ENCODE measurements at regions not wholly inside any gene's neighbourhood (a gene's known extent, or its start where the extent isn't known, plus 50 kb on each side); places are given as distances from the start of the nearest gene placed in this dataset.

GRCh38 chr9:659286-659685 is 182.2 kb upstream of the DMRT1 start:
- Histone ChIP-seq H3K27me3 (replicated peaks in 1 of 4; ENCODE audit: control insufficient read depth in 3 of 4, extremely low read depth in 1 of 4, insufficient read depth in 3 of 4, low read length in 3 of 4) (no peaks in the 10 kb centered on the region), H4K8ac (ENCODE audit: extremely low read depth, insufficient read depth, low read length) (no peak overlapping the region), H3K4me3 (ENCODE audit: extremely low read depth in 1 of 4, insufficient read depth in 2 of 4, low read depth in 3 of 4, low read length in 4 of 4) (no peak overlapping the region), H2AK5ac (ENCODE audit: low read depth, low read length) (no peak overlapping the region), H2AFZ (ENCODE audit: low read length) (no peak overlapping the region), H3K9me3 (ENCODE audit: insufficient read depth in 2 of 2, low read depth in 1 of 2, low read length in 1 of 2) (no peaks in the 10 kb centered on the region), H3K56ac (replicated peaks; ENCODE audit: insufficient read length, low read depth, low read length) (no peak overlapping the region), H2BK5ac (ENCODE audit: low read depth, low read length) (no peak overlapping the region), H3K79me1 (ENCODE audit: low read depth, low read length) (no peaks in the 10 kb centered on the region; the same call in 1 of the 2 replicates), H4K5ac (ENCODE audit: insufficient read length, low read depth, low read length) (no peak overlapping the region), H2BK20ac (ENCODE audit: low read length) (no peak overlapping the region), H3K9ac (replicated peaks in 1 of 4; ENCODE audit: extremely low read depth in 1 of 4, low read depth in 3 of 4, low read length in 3 of 4) (no peak overlapping the region), H3K4me1 (replicated peaks in 1 of 4; ENCODE audit: control insufficient read depth in 3 of 4, insufficient read depth in 4 of 4, low read length in 3 of 4) (peaks cover 0 to 2% (median under 1%) of the 10 kb centered on the region in 4 experiments; a peak in 2 of 7 replicates), H4K91ac (replicated peaks; ENCODE audit: insufficient read length, low read length) (no peak overlapping the region), H2BK15ac (ENCODE audit: low read length) (no peak overlapping the region), H2BK120ac (replicated peaks; ENCODE audit: low read depth, low read length) (no peak overlapping the region), H3K23me2 (ENCODE audit: low read depth, low read length) (no peaks in the 10 kb centered on the region), H4K20me1 (replicated peaks in 1 of 2; ENCODE audit: control insufficient read depth in 1 of 2, insufficient read depth in 2 of 2, low read length in 2 of 2) (peaks cover 0 to 2% of the 10 kb centered on the region in 2 experiments), H3K36me3 (ENCODE audit: control insufficient read depth in 2 of 4, insufficient read depth in 4 of 4, low read length in 3 of 4) (no peaks in the 10 kb centered on the region), H3K4ac (replicated peaks; ENCODE audit: insufficient read length, low read depth, low read length) (no peak overlapping the region), H2BK12ac (ENCODE audit: low read depth, low read length) (no peak overlapping the region), H3K27ac (ENCODE audit: low read depth, low read length) (no peak overlapping the region), H3K79me2 (ENCODE audit: control insufficient read depth in 1 of 2, insufficient read depth in 2 of 2, low read length in 2 of 2) (no peaks in the 10 kb centered on the region; a peak in 1 of 4 replicates), H3K23ac (ENCODE audit: insufficient read length) (no peak overlapping the region), H3K4me2 (ENCODE audit: insufficient read depth in 1 of 2, low read depth in 2 of 2, low read length in 2 of 2) (no peak overlapping the region), H3K18ac (ENCODE audit: extremely low read depth, low read length) (no peak overlapping the region), H3K14ac (ENCODE audit: insufficient read length) (no peak overlapping the region)
- no peak for FAIRE-seq
- DNase-seq (ENCODE audit: low read depth in 1 of 2, low spot score in 2 of 2) = no peak
- POLR2A ChIA-PET (ENCODE audit: partially characterized antibody) = no interaction called here
- CTCF ChIA-PET (ENCODE audit: partially characterized antibody) = no interaction called here
- 92% methylated on average over 5 of the region's 5 CpGs; no CpG with 5 or more reads in 1 of the 2 experiments for WGBS, 2 experiments (ENCODE audit: extremely low coverage in 1 of 2, insufficient coverage in 1 of 2, insufficient read length in 1 of 2, insufficient replicate concordance in 2 of 2, low coverage in 1 of 2, low lambda C conversion rate in 2 of 2, missing lambda C conversion rate in 1 of 2)
- TF ChIP-seq ZNF274 (IDR thresholded peaks at IDR 0.05; ENCODE audit: borderline replicate concordance, extremely low read depth, low read length) = no peak
- TF ChIP-seq MAFK (IDR thresholded peaks at IDR 0.05; ENCODE audit: low read depth, low read length) = no peak
- no peak for TF ChIP-seq SIN3A (conservative IDR thresholded peaks at IDR 0.05 in 1 of 2, IDR thresholded peaks at IDR 0.05 in 1 of 2; ENCODE audit: low read depth in 1 of 2, low read length in 2 of 2)
- TF ChIP-seq POLR2A (IDR thresholded peaks at IDR 0.05; ENCODE audit: control extremely low read depth in 1 of 2, low read depth in 2 of 2, low read length in 2 of 2) = no peak
- TF ChIP-seq FOSL1 (IDR thresholded peaks at IDR 0.05; ENCODE audit: insufficient read depth, low read depth, low read length) = no peak
- TF ChIP-seq SAP30 (IDR thresholded peaks at IDR 0.05; ENCODE audit: insufficient read depth, insufficient replicate concordance, low read length) = no peak
- TF ChIP-seq MAX (IDR thresholded peaks at IDR 0.05) = no peak
- no peak for TF ChIP-seq RFX5 (IDR thresholded peaks at IDR 0.05; ENCODE audit: borderline replicate concordance, low read depth, low read length)
- no peak for TF ChIP-seq CHD1 (IDR thresholded peaks at IDR 0.05; ENCODE audit: low read depth, low read length)
- TF ChIP-seq CBX5 (IDR thresholded peaks at IDR 0.05; ENCODE audit: low read depth, low read length) = no peak
- no peak for TF ChIP-seq SP2 (IDR thresholded peaks at IDR 0.05; ENCODE audit: low read length)
- TF ChIP-seq NRF1 (IDR thresholded peaks at IDR 0.05; ENCODE audit: low read depth, low read length) = no peak
- TF ChIP-seq BRCA1 (IDR thresholded peaks at IDR 0.05; ENCODE audit: low read depth, low read length) = no peak
- no peak for TF ChIP-seq POU5F1 (IDR thresholded peaks at IDR 0.05; ENCODE audit: low read depth, low read length)
- TF ChIP-seq TAF7 (optimal IDR thresholded peaks at IDR 0.05; ENCODE audit: borderline replicate concordance, low read depth, low read length) = no peak

Data from H1 (cell line).